A673 (cell line): ENCODE measurements at regions not wholly inside any gene's neighbourhood (a gene's known extent, or its start where the extent isn't known, plus 50 kb on each side); places are given as distances from the start of the nearest gene placed in this dataset.

ENCODE experiments used
- EZH2 ChIP-seq: fragments of 200-600 bp; sonication (generic); IDR thresholded peaks from 2 replicates; pipeline ENCODE4 v1.6.1; 2017; ENCODE audit warnings: borderline replicate concordance, low read depth, mild to moderate bottlenecking, mixed read lengths, antibody characterized with exemption, low read length; ENCODE audit not compliant: poor library complexity, severe bottlenecking
- TF ChIP-seq, protein P1 (sequence below): fragments of 300-800, 200-600 bp; sonication (generic); conservative IDR thresholded peaks from 2 replicates; pipeline ENCODE4 v1.5.1; 2017; ENCODE audit warnings: low read depth, mild to moderate bottlenecking, antibody characterized with exemption, low read length, moderate library complexity, mixed read lengths

DNA sequence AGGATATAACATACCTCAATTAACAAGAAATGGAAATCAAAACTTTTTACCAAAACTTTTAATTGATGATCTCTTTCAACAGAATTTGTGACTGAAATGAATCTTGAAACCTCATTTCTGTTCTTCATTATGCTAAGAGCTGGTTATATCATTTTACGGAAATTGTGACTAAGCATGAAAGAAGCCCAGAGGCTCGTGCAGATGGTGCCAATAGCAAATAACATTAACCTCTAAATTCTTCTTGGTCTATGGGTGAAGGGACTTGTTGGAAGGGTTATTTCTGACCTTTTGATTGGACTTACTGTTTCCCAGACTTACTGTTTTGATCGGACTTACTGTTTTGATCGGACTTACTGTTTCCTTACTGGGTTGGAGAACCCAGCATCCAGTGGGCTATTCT, 435.6 kb downstream of the TDRD15 start:
- TF ChIP-seq, protein P1, sequence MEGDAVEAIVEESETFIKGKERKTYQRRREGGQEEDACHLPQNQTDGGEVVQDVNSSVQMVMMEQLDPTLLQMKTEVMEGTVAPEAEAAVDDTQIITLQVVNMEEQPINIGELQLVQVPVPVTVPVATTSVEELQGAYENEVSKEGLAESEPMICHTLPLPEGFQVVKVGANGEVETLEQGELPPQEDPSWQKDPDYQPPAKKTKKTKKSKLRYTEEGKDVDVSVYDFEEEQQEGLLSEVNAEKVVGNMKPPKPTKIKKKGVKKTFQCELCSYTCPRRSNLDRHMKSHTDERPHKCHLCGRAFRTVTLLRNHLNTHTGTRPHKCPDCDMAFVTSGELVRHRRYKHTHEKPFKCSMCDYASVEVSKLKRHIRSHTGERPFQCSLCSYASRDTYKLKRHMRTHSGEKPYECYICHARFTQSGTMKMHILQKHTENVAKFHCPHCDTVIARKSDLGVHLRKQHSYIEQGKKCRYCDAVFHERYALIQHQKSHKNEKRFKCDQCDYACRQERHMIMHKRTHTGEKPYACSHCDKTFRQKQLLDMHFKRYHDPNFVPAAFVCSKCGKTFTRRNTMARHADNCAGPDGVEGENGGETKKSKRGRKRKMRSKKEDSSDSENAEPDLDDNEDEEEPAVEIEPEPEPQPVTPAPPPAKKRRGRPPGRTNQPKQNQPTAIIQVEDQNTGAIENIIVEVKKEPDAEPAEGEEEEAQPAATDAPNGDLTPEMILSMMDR = no peak
- no peak for TF ChIP-seq EZH2
